ENCODE measurements at regions not wholly inside any gene's neighbourhood (a gene's known extent, or its start where the extent isn't known, plus 50 kb on each side); places are given as distances from the start of the nearest gene placed in this dataset.

- no peak for TF ChIP-seq CTCF (IDR thresholded peaks at IDR 0.05)
- TF ChIP-seq POLR2A (IDR thresholded peaks at IDR 0.05): no peak
Observed at GRCh38 chr4:22324422-22324821, 191.4 kb downstream of the ADGRA3 start.

Measured in heart left ventricle (tissue), 13 donors.